ENCODE measurements at regions not wholly inside any gene's neighbourhood (a gene's known extent, or its start where the extent isn't known, plus 50 kb on each side); places are given as distances from the start of the nearest gene placed in this dataset.

- no peaks in the 10 kb centered on the region for H3K9me3 ChIP-seq (ENCODE audit: low read depth)
- H4K20me1 ChIP-seq (ENCODE audit: insufficient read depth) = no peaks in the 10 kb centered on the region
- no peaks in the 10 kb centered on the region for H3K9me2 ChIP-seq (ENCODE audit: insufficient read depth)
- H3K4me3 ChIP-seq = no peak overlapping the region
- H3K36me3 ChIP-seq (ENCODE audit: low read depth) = no peaks in the 10 kb centered on the region
- no peaks in the 10 kb centered on the region for H3F3A ChIP-seq (ENCODE audit: insufficient read depth)
- H3K4me2 ChIP-seq (ENCODE audit: unreplicated experiment) = no peak overlapping the region
- no peak for DNase-seq
- no peak for TF ChIP-seq EZH2 (IDR thresholded peaks at IDR 0.05; ENCODE audit: insufficient read depth, poor library complexity, severe bottlenecking)
- TF ChIP-seq EZH2phosphoT487 (IDR thresholded peaks at IDR 0.05; ENCODE audit: insufficient read depth, low read depth) = no peak
- WGBS, 2 experiments (ENCODE audit: low coverage in 1 of 2, low lambda C conversion rate in 2 of 2, missing lambda C conversion rate in 2 of 2) = 67 to 74% methylated on average over 5 of the region's 5 CpGs
- no peaks in the 10 kb centered on the region for H3K27me3 ChIP-seq (replicated peaks; ENCODE audit: insufficient read depth)
- H3K27ac ChIP-seq = no peak overlapping the region
- in situ Hi-C loops (cut with MboI) = no loop called here
- no peaks in the 10 kb centered on the region for H3K79me2 ChIP-seq (ENCODE audit: insufficient read depth)
- H3K9ac ChIP-seq = no peak overlapping the region
- H3K4me1 ChIP-seq (ENCODE audit: insufficient read depth) = no peaks in the 10 kb centered on the region
- no peak overlapping the region for H2AFZ ChIP-seq
Observed at GRCh38 chr21:35548904-35549615, 500.0 kb upstream of the RUNX1 start.

GRCh38 chr21:35547946-35548774 is 499.1 kb upstream of the RUNX1 start:
- in situ Hi-C loops (cut with MboI) = no loop called here
- Histone ChIP-seq H3K27me3 (replicated peaks; ENCODE audit: insufficient read depth) (no peaks in the 10 kb centered on the region), H3K9me2 (ENCODE audit: insufficient read depth) (no peaks in the 10 kb centered on the region), H4K20me1 (ENCODE audit: insufficient read depth) (no peaks in the 10 kb centered on the region), H3K4me2 (ENCODE audit: unreplicated experiment) (no peak overlapping the region), H3K4me3 (no peak overlapping the region), H3K27ac (no peak overlapping the region), H3K9me3 (ENCODE audit: low read depth) (no peaks in the 10 kb centered on the region), H3K4me1 (ENCODE audit: insufficient read depth) (no peaks in the 10 kb centered on the region), H3F3A (ENCODE audit: insufficient read depth) (no peaks in the 10 kb centered on the region), H3K79me2 (ENCODE audit: insufficient read depth) (no peaks in the 10 kb centered on the region), H3K9ac (no peak overlapping the region), H3K36me3 (ENCODE audit: low read depth) (no peaks in the 10 kb centered on the region), H2AFZ (no peak overlapping the region)
- 93 to 98% methylated on average over 7 of the region's 7 CpGs for WGBS, 2 experiments (ENCODE audit: low coverage in 1 of 2, low lambda C conversion rate in 2 of 2, missing lambda C conversion rate in 2 of 2)
- DNase-seq = no peak
- TF ChIP-seq EZH2 (IDR thresholded peaks at IDR 0.05; ENCODE audit: insufficient read depth, poor library complexity, severe bottlenecking) (no peak), EZH2phosphoT487 (IDR thresholded peaks at IDR 0.05; ENCODE audit: insufficient read depth, low read depth) (no peak)

DNA sequence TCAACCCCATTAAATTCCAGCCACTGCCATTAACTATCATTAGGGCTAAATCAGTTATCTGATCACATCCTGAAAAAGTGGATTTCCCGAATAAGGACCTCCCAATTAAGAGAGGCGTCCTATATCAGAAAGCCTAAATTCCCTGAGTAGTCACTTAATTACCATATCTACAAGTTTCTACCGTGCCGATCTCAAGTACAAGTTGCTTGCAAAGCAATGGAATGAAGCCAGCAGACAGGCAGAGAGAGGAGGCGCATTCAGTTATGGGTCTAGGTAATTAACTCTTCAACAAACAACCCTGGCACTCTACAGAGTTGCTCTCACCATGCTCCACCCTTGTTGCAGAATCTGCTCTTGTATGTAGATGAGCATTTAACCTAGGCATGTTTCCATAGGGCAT is 494.6 kb upstream of the RUNX1 start:
- no peak overlapping the region for H2AFZ ChIP-seq
- no peak overlapping the region for H3K9ac ChIP-seq
- in situ Hi-C loops (cut with MboI) = no loop called here
- no peaks in the 10 kb centered on the region for H3K79me2 ChIP-seq (ENCODE audit: insufficient read depth)
- H3K9me2 ChIP-seq (ENCODE audit: insufficient read depth) = no peaks in the 10 kb centered on the region
- H3K4me2 ChIP-seq (ENCODE audit: unreplicated experiment) = no peak overlapping the region
- peaks cover 15% of the 10 kb centered on the region for H3F3A ChIP-seq (ENCODE audit: insufficient read depth)
- no peaks in the 10 kb centered on the region for H3K36me3 ChIP-seq (ENCODE audit: low read depth)
- WGBS, 2 experiments (ENCODE audit: low coverage in 1 of 2, low lambda C conversion rate in 2 of 2, missing lambda C conversion rate in 2 of 2) = 86 to 93% methylated on average over 5 of the region's 5 CpGs
- no peaks in the 10 kb centered on the region for H3K9me3 ChIP-seq (ENCODE audit: low read depth)
- H3K27ac ChIP-seq = no peak overlapping the region
- no peak for TF ChIP-seq EZH2phosphoT487 (IDR thresholded peaks at IDR 0.05; ENCODE audit: insufficient read depth, low read depth)
- no peak for TF ChIP-seq EZH2 (IDR thresholded peaks at IDR 0.05; ENCODE audit: insufficient read depth, poor library complexity, severe bottlenecking)
- H4K20me1 ChIP-seq (ENCODE audit: insufficient read depth) = no peaks in the 10 kb centered on the region
- no peak overlapping the region for H3K4me3 ChIP-seq
- H3K27me3 ChIP-seq (replicated peaks; ENCODE audit: insufficient read depth) = no peaks in the 10 kb centered on the region; the same call in 1 of the 2 replicates
- DNase-seq = no peak
- peaks cover 14% of the 10 kb centered on the region for H3K4me1 ChIP-seq (ENCODE audit: insufficient read depth)

DNA sequence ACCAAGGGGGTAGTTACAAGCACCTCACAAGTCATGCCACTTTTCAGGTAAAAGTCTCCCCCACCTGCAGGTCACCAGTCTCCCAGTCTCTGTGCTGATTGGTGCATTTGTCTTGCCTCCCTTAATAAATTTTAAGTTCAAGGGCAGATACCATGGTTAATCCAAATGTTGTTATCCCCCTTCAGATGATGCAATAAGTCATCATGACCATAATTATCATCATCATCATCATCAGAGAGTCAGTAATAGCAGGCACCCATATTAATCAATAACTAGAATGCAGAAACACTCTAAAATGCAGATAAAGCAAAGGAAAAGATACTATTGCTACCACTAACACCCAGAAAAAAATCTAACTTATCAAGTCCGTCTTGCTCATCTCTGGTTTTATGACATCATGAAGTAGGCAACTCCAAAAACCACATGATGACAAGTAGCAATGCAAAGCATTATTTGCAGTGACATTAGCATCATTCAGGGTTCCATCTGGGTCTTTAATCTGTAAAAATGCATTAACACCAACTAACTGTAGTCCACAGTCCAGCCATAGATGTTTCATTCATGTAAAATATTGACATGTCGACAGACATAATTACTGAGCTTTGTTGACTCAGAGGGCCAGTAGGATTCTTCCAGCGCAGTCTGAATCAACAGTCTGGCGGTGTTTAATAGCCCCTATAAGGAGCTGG is 492.0 kb upstream of the RUNX1 start:
- Histone ChIP-seq H3K27me3 (replicated peaks; ENCODE audit: insufficient read depth) (no peaks in the 10 kb centered on the region; the same call in 1 of the 2 replicates), H3K9ac (no peak overlapping the region), H2AFZ (no peak overlapping the region), H3K9me2 (ENCODE audit: insufficient read depth) (no peaks in the 10 kb centered on the region), H4K20me1 (ENCODE audit: insufficient read depth) (no peaks in the 10 kb centered on the region), H3K36me3 (ENCODE audit: low read depth) (no peaks in the 10 kb centered on the region), H3K9me3 (ENCODE audit: low read depth) (no peaks in the 10 kb centered on the region), H3K27ac (no peak overlapping the region), H3K4me1 (ENCODE audit: insufficient read depth) (peaks cover 14% of the 10 kb centered on the region), H3K4me3 (no peak overlapping the region), H3F3A (ENCODE audit: insufficient read depth) (peaks cover 15% of the 10 kb centered on the region), H3K4me2 (ENCODE audit: unreplicated experiment) (peak overlapping the region; percentile 35), H3K79me2 (ENCODE audit: insufficient read depth) (no peaks in the 10 kb centered on the region)
- 2 to 4% methylated on average over 4 of the region's 4 CpGs for WGBS, 2 experiments (ENCODE audit: low coverage in 1 of 2, low lambda C conversion rate in 2 of 2, missing lambda C conversion rate in 2 of 2)
- TF ChIP-seq EZH2phosphoT487 (IDR thresholded peaks at IDR 0.05; ENCODE audit: insufficient read depth, low read depth) (peak; percentile 100), EZH2 (IDR thresholded peaks at IDR 0.05; ENCODE audit: insufficient read depth, poor library complexity, severe bottlenecking) (no peak)
- peak; percentile 92 for DNase-seq
- in situ Hi-C loops (cut with MboI) = no loop called here
